AG09319 (cell line): ENCODE measurements at regions not wholly inside any gene's neighbourhood (a gene's known extent, or its start where the extent isn't known, plus 50 kb on each side); places are given as distances from the start of the nearest gene placed in this dataset.
"Not testable (repeated sequence)": the region's sequence is repeated elsewhere in the genome, so short reads cannot be mapped to it uniquely, and the experiment has no call there.

ENCODE experiments used
- DNase-seq: peaks from one replicate; pipeline ENCODE4 v3.0.0-alpha.2; 2010; ENCODE audit warnings: low read depth; ENCODE audit errors: extremely low read depth
- TF ChIP-seq, protein P1 (sequence below): IDR thresholded peaks from 2 replicates; pipeline ENCODE4 v1.5.1; 2011; ENCODE audit warnings: low read depth, mild to moderate bottlenecking, inconsistent platforms, low read length, moderate library complexity

DNA sequence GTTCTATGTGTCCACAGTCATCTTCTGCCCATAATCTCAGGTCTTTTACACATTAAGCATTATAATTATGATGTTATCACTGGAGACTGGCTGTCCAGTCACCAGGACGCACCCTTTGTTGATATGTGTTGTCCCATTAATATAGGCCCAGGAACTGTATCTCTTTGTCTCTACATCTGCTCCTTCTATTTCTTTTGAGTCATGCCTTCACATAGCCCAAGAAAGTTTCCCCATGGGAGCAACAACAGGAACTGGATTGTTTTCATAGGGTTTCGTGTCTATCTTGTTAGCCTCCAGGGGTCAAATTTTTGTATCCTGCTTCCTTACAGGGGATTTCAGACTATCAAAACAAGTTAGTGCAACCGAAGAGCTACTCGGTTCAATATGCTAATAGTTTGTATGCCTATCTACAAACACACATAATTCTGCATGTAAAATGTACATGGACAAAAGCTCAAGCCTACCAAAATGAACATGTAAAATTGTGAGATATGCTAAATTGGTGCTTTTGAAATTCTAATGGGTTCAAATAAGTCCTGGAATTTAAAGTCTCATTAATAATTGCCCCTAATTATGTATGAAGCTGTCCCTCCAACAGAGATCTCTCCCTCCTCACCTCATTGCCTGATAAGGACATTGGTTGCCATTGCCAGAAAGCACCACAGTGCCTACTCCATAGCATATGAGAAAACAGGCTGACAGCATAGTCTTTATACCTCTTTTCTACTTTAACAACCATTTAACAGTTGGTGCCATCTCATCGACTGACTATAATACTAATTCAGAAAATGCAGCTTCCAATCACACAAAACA is 99.8 kb upstream of the DIO2 start:
- no peak for DNase-seq
- TF ChIP-seq, protein P1, sequence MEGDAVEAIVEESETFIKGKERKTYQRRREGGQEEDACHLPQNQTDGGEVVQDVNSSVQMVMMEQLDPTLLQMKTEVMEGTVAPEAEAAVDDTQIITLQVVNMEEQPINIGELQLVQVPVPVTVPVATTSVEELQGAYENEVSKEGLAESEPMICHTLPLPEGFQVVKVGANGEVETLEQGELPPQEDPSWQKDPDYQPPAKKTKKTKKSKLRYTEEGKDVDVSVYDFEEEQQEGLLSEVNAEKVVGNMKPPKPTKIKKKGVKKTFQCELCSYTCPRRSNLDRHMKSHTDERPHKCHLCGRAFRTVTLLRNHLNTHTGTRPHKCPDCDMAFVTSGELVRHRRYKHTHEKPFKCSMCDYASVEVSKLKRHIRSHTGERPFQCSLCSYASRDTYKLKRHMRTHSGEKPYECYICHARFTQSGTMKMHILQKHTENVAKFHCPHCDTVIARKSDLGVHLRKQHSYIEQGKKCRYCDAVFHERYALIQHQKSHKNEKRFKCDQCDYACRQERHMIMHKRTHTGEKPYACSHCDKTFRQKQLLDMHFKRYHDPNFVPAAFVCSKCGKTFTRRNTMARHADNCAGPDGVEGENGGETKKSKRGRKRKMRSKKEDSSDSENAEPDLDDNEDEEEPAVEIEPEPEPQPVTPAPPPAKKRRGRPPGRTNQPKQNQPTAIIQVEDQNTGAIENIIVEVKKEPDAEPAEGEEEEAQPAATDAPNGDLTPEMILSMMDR = no peak

DNA sequence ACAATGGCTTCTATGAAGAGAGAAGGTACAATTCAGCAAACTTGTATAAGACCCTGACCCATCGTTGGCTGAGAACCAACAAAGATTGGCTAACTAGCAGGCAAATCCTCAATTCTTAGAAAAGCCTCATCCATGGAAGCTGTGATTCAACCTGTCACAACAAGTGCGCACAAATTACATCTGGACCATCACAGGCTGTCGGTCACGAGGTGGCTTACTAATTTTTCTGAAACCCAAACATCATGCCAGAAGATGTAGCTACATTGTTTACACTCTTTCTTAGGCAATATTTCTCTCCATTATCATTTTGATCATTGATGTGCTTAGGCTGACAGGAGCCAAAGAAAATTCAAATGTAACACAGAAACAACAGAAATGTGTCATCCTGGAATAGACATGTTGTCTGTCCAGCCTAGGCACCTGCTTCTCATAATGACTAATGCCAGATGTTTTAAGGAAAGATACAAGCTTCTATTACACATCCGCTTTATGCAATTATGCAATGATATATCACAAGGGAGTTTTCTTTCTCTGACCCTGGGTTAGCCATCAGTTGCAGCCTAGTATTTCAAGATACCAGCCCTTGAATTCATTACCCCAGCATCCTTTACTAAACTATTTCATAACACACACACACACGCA is 92.9 kb upstream of the DIO2 start:
- TF ChIP-seq, protein P1 = no peak
- peak; percentile 61 for DNase-seq

DNA sequence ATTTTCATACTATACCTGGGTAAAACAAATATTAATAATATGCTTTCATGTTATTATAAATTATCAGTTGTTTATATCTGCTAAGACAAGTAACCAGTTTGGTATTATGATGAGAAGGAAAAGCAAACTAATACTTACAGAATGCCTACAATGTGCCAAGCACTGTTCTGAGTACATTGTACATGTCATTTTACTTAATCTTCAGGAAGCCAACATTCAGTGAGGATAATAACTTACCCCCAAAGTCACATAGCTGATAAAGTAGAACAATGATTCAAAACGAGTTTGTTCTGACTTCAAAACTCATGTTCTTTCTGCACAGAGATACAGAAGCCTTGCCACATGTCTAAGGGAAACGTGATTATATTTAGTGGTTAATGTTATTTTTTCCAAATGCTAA is 89.0 kb upstream of the DIO2 start:
- DNase-seq = no peak
- TF ChIP-seq, protein P1 = no peak

DNA sequence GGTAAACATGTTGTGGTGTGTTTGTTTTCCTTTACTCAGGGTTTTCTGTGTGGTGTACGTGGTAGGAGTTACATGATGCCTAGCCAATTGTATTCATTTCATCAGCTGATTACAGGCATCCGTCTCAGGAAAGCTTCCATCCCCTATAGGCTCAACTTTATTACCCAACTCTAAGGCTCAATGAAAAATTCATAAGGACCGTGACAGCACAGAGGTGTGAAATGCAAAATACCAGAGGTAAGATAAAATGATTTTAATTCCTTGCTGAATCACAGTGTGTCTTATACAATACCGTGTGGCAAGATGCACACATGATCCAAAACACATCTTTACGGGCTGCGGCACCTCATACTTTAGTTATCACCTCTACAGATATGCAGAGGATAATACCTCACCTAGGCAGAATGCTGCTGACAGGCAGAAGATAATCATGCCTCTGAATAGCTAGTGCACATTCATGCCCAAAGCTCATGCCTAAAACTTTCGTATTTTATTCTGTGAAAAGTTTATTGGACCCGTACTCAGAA is 87.2 kb upstream of the DIO2 start:
- no peak for DNase-seq
- TF ChIP-seq, protein P1 = no peak

DNA sequence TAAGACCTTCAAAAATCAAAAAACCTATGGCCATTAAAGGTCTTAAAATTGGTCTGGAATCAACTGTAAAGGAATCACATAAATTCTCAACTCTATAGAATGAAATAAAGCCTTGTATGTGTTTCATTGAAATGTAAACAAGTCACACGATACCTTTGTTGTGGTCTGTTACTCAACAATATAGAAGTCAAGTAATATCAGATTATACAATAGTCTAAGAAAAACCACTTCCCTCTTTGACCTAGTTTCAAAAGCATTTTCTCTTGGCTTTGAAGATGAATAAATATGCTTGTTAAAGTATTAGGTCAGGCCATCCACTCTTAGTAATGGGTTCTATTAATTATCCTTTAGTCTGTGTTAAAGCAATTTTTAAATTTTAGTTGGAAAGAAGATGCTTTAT is 79.8 kb upstream of the DIO2 start:
- no peak for DNase-seq
- TF ChIP-seq, protein P1 = no peak

DNA sequence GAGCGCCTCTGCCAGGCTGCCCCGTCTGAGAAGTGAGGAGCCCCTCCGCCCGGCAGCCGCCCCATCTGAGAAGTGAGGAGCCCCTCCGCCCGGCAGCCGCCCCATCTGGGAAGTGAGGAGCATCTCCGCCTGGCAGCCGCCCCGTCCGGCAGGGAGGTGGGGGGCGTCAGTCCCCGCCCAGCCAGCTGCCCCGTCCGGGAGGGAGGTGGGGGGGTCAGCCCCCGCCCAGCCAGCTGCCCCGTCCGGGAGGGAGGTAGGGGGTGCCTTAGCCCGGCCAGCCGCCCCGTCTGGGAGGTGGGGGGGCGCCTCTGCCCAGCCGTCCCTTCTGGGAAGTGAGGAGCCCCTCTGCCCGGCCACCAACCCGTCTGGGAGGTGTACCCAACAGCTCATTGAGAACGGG is 75.4 kb upstream of the DIO2 start:
- not testable (repeated sequence) for DNase-seq

DNA sequence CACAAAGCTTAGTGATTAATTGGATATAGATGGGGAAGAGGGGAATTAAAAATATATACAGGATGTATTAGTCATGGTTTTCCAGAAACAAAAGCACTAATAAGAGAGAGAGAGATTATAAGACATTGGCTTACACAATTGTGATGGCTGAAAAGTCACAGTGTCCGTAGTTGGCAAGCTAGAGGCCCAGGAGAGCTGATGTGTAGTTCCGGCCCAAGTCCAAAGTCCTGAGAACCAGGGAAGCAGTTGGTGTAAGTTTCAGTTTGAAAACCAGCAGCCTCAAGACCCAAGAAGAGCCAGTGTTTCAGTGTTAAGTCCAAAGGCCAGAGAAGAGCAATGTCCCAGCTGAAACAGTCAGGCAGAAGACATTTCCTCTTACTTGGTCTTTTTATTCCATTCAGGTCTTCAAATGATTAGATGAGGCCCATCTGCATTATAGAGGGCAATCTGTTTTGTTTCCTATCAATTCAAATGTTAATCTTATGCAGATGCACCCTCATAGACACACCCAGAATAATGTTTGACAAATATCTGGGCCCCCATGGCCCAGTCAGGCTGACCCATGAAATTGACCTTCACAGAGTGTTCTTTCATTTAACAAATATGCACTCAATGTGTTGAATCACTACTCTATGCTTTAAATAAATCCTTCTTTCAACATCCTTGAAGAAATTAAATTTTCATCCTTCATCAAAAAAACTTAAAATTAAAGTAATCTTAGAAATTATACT is 67.2 kb upstream of the DIO2 start:
- DNase-seq = peak; percentile 22
- TF ChIP-seq, protein P1 = no peak
